B cell (primary cell): ENCODE measurements at regions not wholly inside any gene's neighbourhood (a gene's known extent, or its start where the extent isn't known, plus 50 kb on each side); places are given as distances from the start of the nearest gene placed in this dataset.
"Not testable (repeated sequence)": the region's sequence is repeated elsewhere in the genome, so short reads cannot be mapped to it uniquely, and the experiment has no call there.

Experiments used
- EZH2 ChIP-seq: IDR thresholded peaks from 2 replicates; pipeline ENCODE4 v1.6.1; 2012; ENCODE audit warnings: borderline replicate concordance, low read depth, mild to moderate bottlenecking, moderate library complexity, low read length; ENCODE audit not compliant: insufficient read depth, poor library complexity, severe bottlenecking
- TF ChIP-seq, protein P1 (sequence below): fragments of 200-600 bp; IDR thresholded peaks from one replicate; pipeline ENCODE4 v1.8.0; 2022; ENCODE audit warnings: antibody characterized with exemption, mild to moderate bottlenecking

DNA sequence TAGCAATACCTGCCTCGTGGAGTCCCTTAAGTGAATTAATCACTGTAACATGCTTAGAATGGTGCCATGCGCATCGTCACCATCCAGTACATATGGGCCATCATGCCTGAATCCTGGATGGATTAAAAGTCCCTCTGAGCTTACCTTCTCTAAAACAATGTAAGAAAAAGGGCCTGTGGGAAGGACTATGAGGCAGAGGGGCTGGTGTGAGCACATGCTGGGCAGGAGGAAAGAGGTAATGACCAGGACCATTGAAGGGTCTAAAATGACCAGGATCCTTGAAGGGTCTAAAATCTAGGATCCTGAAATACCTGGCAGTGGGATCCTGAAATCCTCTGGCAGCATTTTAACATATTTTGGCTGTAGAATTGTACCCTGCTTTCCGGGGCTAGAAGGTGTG is 156.2 kb downstream of the KCNJ18 start:
- TF ChIP-seq, protein P1, sequence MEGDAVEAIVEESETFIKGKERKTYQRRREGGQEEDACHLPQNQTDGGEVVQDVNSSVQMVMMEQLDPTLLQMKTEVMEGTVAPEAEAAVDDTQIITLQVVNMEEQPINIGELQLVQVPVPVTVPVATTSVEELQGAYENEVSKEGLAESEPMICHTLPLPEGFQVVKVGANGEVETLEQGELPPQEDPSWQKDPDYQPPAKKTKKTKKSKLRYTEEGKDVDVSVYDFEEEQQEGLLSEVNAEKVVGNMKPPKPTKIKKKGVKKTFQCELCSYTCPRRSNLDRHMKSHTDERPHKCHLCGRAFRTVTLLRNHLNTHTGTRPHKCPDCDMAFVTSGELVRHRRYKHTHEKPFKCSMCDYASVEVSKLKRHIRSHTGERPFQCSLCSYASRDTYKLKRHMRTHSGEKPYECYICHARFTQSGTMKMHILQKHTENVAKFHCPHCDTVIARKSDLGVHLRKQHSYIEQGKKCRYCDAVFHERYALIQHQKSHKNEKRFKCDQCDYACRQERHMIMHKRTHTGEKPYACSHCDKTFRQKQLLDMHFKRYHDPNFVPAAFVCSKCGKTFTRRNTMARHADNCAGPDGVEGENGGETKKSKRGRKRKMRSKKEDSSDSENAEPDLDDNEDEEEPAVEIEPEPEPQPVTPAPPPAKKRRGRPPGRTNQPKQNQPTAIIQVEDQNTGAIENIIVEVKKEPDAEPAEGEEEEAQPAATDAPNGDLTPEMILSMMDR: not testable (repeated sequence)
- not testable (repeated sequence) for TF ChIP-seq EZH2
